A549 (cell line): ENCODE measurements at regions not wholly inside any gene's neighbourhood (a gene's known extent, or its start where the extent isn't known, plus 50 kb on each side); places are given as distances from the start of the nearest gene placed in this dataset.

ENCODE experiments used
- BHLHE40 ChIP-seq: IDR thresholded peaks from 2 replicates; pipeline ENCODE4 v1.6.1; 2012; ENCODE audit warnings: low read depth, low read length, inconsistent platforms
- CTCF ChIP-seq: fragments of >200 bp; sonication (Bioruptor Twin); formaldehyde crosslinking; IDR thresholded peaks from 3 replicates; pipeline ENCODE4 v1.5.1; 2016
- ESRRA ChIP-seq: fragments of 150-350 bp; IDR thresholded peaks from 2 replicates; pipeline ENCODE4 v1.6.1; 2014; ENCODE audit warnings: mild to moderate bottlenecking, low read length, borderline replicate concordance
- POLR2A ChIP-seq: IDR thresholded peaks from 2 replicates; pipeline ENCODE4 v1.6.1; 2012; ENCODE audit warnings: mild to moderate bottlenecking, low read length
- POLR2AphosphoS2 ChIP-seq: conservative IDR thresholded peaks from 2 replicates; pipeline ENCODE4 v1.6.1; 2012; ENCODE audit warnings: low read length, improper control_type of control experiment, inconsistent platforms
- SMC3 ChIP-seq: fragments of >200 bp; sonication (Bioruptor Twin); formaldehyde crosslinking; IDR thresholded peaks from 3 replicates; pipeline ENCODE4 v1.6.1; 2018; ENCODE audit warnings: inconsistent platforms

- TF ChIP-seq CTCF = no peak
- TF ChIP-seq BHLHE40 = no peak
- no peak for TF ChIP-seq POLR2AphosphoS2
- TF ChIP-seq ESRRA = no peak
- no peak for TF ChIP-seq POLR2A
- no peak for TF ChIP-seq SMC3
Measured at GRCh38 chr14:101202627-101203404, 299.3 kb upstream of the RTL1 start.
